Brain pericyte (primary cell): ENCODE measurements at regions not wholly inside any gene's neighbourhood (a gene's known extent, or its start where the extent isn't known, plus 50 kb on each side); places are given as distances from the start of the nearest gene placed in this dataset.

Experiments used
- DNase-seq: peaks from one replicate; pipeline ENCODE4 v3.0.0-alpha.2; 2012; ENCODE audit warnings: low read depth, low spot score

GRCh38 chr13:97110936-97111335 lies 111.2 kb upstream of the MBNL2 start:
- DNase-seq = no peak

DNA sequence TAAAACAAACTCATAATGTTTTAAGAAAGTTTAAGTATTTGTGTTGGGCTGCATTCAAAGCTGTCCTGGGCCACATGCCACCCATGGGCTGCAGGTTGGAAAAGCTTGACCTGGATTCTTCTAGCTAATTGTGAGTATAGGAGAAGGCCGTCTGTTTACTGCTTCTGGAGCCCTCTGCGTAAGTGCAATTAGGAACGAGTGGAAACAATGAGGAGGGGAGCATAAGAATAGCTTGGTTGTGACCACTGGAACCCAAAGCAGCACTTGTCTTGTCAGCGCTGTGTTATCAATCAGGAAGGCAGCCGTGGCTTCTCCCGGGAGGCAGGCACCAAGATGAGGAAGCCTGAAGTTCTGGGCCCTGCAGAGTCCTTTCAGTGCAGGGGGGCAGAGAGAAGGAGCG lies 110.4 kb upstream of the MBNL2 start:
- DNase-seq = no peak

DNA sequence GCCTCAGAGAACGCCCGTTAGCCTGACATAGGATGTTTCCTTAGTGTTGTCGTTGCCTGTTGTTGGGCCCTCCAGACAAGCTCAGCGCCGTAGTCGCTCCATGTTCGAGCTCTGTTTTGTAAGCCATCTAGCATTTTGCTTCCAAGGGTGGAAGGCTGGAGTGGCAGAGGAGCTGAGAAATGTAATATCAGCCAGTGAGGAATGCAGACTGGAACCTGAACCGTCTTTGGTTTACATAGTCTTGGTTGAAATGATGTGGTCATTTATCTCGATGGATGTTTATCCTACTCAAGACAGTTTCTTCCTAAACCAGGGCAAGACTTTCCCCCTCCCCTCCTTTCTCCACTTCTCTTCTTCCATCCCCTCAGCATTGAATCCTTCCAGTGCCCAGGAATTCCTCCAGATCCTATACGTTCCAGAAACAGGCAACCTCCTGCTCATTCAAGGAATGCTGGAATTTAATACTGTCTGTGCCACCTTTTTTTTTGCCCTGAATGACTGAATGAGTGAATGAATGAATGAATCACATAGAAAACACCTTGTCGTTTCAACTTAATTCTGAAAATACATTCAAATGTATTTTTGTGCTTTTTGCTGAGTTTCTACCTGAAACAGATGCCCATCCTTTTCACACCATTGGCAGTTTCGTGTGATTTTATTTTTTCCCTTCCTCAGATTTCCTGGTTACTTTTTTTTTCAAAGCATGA lies 109.5 kb upstream of the MBNL2 start:
- no peak for DNase-seq

- no peak for DNase-seq
These were observed 108.7 kb upstream of the MBNL2 start for GRCh38 chr13:97113231-97114001.

- no peak for DNase-seq
These were observed 107.5 kb upstream of the MBNL2 start for GRCh38 chr13:97114651-97115050.

DNA sequence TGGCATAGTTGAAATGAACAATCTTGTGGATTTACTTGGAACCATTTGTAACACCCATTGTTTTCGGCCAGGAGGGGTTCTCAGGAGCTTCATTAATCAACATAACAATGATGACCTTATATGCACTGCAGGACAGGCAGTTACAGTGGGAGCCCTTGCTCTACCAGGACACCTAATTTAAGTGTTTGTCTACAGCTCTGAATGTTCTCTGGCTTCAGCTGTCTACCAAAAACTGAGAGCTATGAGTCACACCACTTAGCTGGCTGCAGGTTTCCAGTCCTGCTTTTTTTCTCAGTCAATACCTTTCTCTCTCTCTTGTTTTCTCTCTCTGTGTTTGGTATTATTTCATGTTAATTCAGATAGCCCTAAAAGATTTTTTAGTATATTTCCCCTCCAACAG lies 105.4 kb upstream of the MBNL2 start:
- DNase-seq = no peak

GRCh38 chr13:97117388-97117910 lies 104.7 kb upstream of the MBNL2 start:
- no peak for DNase-seq

GRCh38 chr13:97119943-97120342 lies 102.2 kb upstream of the MBNL2 start:
- DNase-seq = no peak

GRCh38 chr13:97120346-97120745 lies 101.8 kb upstream of the MBNL2 start:
- no peak for DNase-seq

DNA sequence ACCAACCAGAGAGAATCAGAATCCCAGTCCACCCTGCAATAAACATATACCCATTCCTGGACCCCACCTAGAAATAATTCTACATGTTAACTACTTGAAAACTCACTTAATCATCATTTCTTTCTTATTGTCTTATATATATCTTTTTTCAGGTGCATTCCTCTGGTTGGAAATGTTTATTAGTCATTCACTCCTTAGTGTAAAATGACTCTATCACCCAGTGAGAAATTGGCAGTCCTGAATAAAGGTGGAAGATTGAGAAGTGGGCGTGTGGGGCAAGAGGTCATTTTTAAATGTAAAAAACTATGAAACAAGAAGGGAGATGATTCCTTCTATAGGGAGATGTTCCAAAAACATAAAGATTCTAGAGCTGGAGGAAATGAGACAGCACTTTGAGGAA lies 101.2 kb upstream of the MBNL2 start:
- DNase-seq = no peak

DNA sequence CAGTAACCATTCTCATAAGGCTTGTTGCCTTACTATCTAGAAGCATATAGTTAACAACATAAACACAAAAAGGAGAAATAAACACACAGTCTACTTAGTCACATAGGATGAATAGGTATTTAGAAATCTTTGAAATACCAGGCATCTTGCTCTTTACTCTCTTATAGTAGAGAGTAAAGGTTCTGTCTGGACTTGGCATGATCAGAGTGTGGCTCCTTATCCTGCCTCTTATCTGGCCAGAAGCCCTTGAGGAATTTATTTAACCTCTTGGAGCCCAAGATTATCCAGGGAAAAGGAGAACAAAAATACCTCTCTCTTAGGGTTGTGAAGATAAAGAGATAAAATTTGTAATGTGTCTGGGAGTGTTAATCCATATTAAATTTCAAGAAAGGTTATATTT lies 100.2 kb upstream of the MBNL2 start:
- no peak for DNase-seq

GRCh38 chr13:97122381-97122996 lies 99.6 kb upstream of the MBNL2 start:
- DNase-seq = no peak

- no peak for DNase-seq
These were observed 97.9 kb upstream of the MBNL2 start for GRCh38 chr13:97124206-97124605.

- peak; percentile 95 for DNase-seq
These were observed 97.0 kb upstream of the MBNL2 start for GRCh38 chr13:97124915-97125809.

GRCh38 chr13:97125810-97126738 lies 96.1 kb upstream of the MBNL2 start:
- no peak for DNase-seq

GRCh38 chr13:97127842-97128241 lies 94.3 kb upstream of the MBNL2 start:
- no peak for DNase-seq

DNA sequence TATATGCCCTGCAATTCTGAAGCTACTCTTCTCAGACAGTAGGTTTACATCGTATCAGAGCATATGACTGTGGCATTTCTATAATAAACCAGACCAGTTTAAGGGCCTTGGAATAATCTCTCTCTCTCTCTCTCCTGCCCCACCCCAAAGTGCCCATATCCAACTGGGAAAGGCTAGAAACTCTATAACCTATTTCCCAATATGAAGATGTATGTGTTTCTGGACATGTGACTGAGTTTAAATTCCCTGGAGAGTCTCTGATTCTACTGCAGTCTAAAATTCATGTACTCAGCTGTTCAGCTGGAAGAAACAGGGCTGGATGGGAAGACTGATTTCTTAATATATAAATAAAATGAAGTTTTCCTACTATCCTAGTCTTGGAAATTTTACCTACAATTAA lies 91.9 kb upstream of the MBNL2 start:
- no peak for DNase-seq

DNA sequence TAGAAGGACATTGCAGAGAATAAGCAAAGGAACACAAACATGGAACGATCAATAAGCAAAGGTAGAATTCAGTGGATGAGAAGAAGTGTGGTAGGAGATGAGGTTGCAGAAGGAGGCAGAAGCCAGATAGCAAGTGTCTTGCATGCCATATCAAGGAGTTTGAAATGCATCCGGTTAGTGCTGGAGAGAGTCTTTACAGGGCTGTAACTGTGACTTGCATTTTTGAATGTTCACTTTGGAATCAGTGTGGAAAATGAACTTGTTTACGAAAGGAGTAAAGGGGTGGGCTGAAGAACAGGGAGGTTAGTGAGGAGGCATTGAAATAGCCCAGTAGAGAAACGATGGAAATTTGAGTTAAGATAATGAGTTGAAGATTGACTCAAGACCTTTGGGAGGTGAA lies 90.7 kb upstream of the MBNL2 start:
- no peak for DNase-seq

DNA sequence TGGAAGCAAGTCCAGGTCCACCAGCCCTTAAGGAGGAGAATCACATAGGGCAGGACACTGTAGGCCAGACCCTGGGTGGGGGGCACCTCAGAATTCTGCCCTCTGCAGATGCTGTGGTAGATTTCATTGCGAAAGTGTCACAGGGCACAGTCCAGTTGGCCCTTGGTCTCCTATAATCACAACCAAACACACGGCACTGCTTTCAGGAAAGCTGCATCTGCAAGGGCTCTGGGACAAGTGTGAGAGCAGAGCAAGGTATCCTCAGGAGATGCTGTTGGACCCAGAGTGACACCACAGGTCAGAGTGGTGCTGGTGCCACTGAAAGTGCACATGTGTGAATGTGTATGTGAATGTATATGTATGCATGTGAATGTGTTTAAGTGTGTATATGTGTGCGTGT lies 88.6 kb upstream of the MBNL2 start:
- no peak for DNase-seq

DNA sequence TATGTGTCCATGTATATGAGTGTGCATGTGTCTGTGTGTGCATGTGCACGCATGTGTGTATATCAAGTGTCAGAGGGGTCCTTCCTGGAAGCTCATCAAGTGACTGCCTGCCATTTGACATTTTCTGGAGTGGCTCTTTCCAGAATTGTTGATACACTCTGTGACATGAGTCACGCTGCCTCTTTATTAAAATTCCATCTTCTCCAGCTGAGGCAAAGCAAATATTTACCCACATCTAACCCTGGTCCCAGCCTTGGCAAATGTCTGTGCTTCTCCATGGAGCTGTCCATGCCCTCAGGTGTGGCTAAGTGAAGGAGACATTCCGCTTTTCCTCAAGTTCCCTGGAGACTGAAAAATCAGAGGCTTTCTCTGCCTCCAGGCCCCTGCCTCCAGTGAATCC lies 88.2 kb upstream of the MBNL2 start:
- no peak for DNase-seq
